ENCODE measurements at regions not wholly inside any gene's neighbourhood (a gene's known extent, or its start where the extent isn't known, plus 50 kb on each side); places are given as distances from the start of the nearest gene placed in this dataset.

- no peak for TF ChIP-seq CTCF (conservative IDR thresholded peaks at IDR 0.05; ENCODE audit: low read depth in 2 of 2)
- TF ChIP-seq POLR2AphosphoS5 (IDR thresholded peaks at IDR 0.05; ENCODE audit: low read depth), result no peak
- no peak for TF ChIP-seq EZH2 (IDR thresholded peaks at IDR 0.05; ENCODE audit: low read depth, unreplicated experiment)
Measured at GRCh38 chr5:30237189-30237588, 956.3 kb upstream of the CDH6 start.

Data from GM23338 (cell line).